AG04450 (cell line): ENCODE measurements at regions not wholly inside any gene's neighbourhood (a gene's known extent, or its start where the extent isn't known, plus 50 kb on each side); places are given as distances from the start of the nearest gene placed in this dataset.
A peak's percentile ranks its signal among the peaks of the same experiment; 100 is the strongest.
"Not testable (repeated sequence)": the region's sequence is repeated elsewhere in the genome, so short reads cannot be mapped to it uniquely, and the experiment has no call there.

ENCODE experiments used
- CTCF ChIA-PET: fragments of 300-600, 350-600 bp; formaldehyde crosslinking; extraction: SDS; loops from one replicate; lab custom pipeline; 2022; ENCODE audit warnings: antibody characterized with exemption, inconsistent platforms; lab: Charles Lee
- POLR2A ChIA-PET: fragments of 350-600 bp; formaldehyde crosslinking; extraction: SDS; loops from one replicate; lab custom pipeline; 2021; ENCODE audit warnings: antibody characterized with exemption, inconsistent platforms; lab: Yijun Ruan, JAX
- DNase-seq: peaks from one replicate; pipeline ENCODE4 v3.0.0-alpha.2; 2011; ENCODE audit warnings: low read depth, low spot score
- H3K27ac ChIP-seq: one replicate; pipeline ENCODE4 v1.5.1; 2012; ENCODE audit warnings: low read depth, low read length, control low read depth
- H3K27me3 ChIP-seq: one replicate; pipeline ENCODE4 v1.6.0; 2012; ENCODE audit warnings: low read length; ENCODE audit not compliant: control insufficient read depth, insufficient read depth
- H3K4me3 ChIP-seq: 2 replicates; pipeline ENCODE4 v1.5.1; 2011; ENCODE audit warnings: mild to moderate bottlenecking, low read depth, low read length, control low read depth
- H3K9me3 ChIP-seq: 2 replicates; pipeline ENCODE4 v1.5.1; 2012; ENCODE audit warnings: low read length; ENCODE audit not compliant: control insufficient read depth, insufficient read depth
- CTCF ChIP-seq: IDR thresholded peaks from 2 replicates; pipeline ENCODE4 v1.5.1; 2011; ENCODE audit warnings: low read depth, low read length, control low read depth, inconsistent platforms

GRCh38 chr20:40954521-40955165 lies 74.0 kb upstream of the TOP1 start:
- H3K27ac ChIP-seq = peak overlapping the region; percentile 11
- H3K27me3 ChIP-seq = peaks cover 4% of the 10 kb centered on the region
- DNase-seq = no peak
- H3K4me3 ChIP-seq = no peak overlapping the region
- peaks cover 9% of the 10 kb centered on the region for H3K9me3 ChIP-seq
- no peak for TF ChIP-seq CTCF
- POLR2A ChIA-PET = no interaction called here
- CTCF ChIA-PET = interaction anchor here (1.2 to 2.7 kb wide), 4 partner anchors 9 to 214 kb away, joined by 4 to 31 read pairs (median 9); no protein-coding TSS in a partner anchor

GRCh38 chr20:40955326-40955725 lies 73.3 kb upstream of the TOP1 start:
- ChIA-PET CTCF (interaction anchor here (1.2 to 1.7 kb wide), 2 partner anchors 10 to 215 kb away, joined by 4 to 6 read pairs; no protein-coding TSS in a partner anchor), POLR2A (no interaction called here)
- Histone ChIP-seq H3K27me3 (peaks cover 4% of the 10 kb centered on the region), H3K4me3 (no peak overlapping the region), H3K9me3 (peaks cover 9% of the 10 kb centered on the region), H3K27ac (no peak overlapping the region)
- TF ChIP-seq CTCF = no peak
- no peak for DNase-seq

GRCh38 chr20:40955826-40956225 lies 72.8 kb upstream of the TOP1 start:
- H3K9me3 ChIP-seq, H3K27ac ChIP-seq, H3K27me3 ChIP-seq, DNase-seq, H3K4me3 ChIP-seq, POLR2A ChIA-PET: not testable (repeated sequence)
- CTCF ChIA-PET = interaction anchor here (1.0 to 1.8 kb wide), 3 partner anchors 10 to 1107 kb away, joined by 3 to 6 read pairs (median 6); no protein-coding TSS in a partner anchor

GRCh38 chr20:40956542-40957264 lies 71.9 kb upstream of the TOP1 start:
- POLR2A ChIA-PET = no interaction called here
- no peak for DNase-seq
- peaks cover 9% of the 10 kb centered on the region for H3K9me3 ChIP-seq
- H3K27me3 ChIP-seq = peaks cover 4% of the 10 kb centered on the region
- H3K27ac ChIP-seq = no peak overlapping the region
- CTCF ChIA-PET = interaction anchor here (1.0 to 1.8 kb wide), 4 partner anchors 9 to 1108 kb away, joined by 3 to 6 read pairs (median 5); no protein-coding TSS in a partner anchor
- TF ChIP-seq CTCF = no peak
- no peak overlapping the region for H3K4me3 ChIP-seq

GRCh38 chr20:40957265-40957760 lies 71.3 kb upstream of the TOP1 start:
- CTCF ChIA-PET = interaction anchor here (1.5 to 1.8 kb wide), 3 partner anchors 8 to 11 kb away, joined by 4 to 6 read pairs (median 6); no protein-coding TSS in a partner anchor

More at GRCh38 chr20:40957265-40957760, 71.3 kb upstream of the TOP1 start:
- TF ChIP-seq CTCF = no peak
- H3K4me3 ChIP-seq = no peak overlapping the region
- peaks cover 9% of the 10 kb centered on the region for H3K9me3 ChIP-seq
- no peak overlapping the region for H3K27ac ChIP-seq
- POLR2A ChIA-PET = no interaction called here
- peaks cover 4% of the 10 kb centered on the region for H3K27me3 ChIP-seq
- DNase-seq = no peak
